HG03095 (cell line): ENCODE measurements at regions not wholly inside any gene's neighbourhood (a gene's known extent, or its start where the extent isn't known, plus 50 kb on each side); places are given as distances from the start of the nearest gene placed in this dataset.
"Not testable (repeated sequence)": the region's sequence is repeated elsewhere in the genome, so short reads cannot be mapped to it uniquely, and the experiment has no call there.

Experiments used
- ATAC-seq: cut with Tn5 transposase; IDR thresholded peaks from one replicate; pipeline ENCODE4 v1.9.1; 2021; ENCODE audit warnings: moderate library complexity; ENCODE audit not compliant: unreplicated experiment

DNA sequence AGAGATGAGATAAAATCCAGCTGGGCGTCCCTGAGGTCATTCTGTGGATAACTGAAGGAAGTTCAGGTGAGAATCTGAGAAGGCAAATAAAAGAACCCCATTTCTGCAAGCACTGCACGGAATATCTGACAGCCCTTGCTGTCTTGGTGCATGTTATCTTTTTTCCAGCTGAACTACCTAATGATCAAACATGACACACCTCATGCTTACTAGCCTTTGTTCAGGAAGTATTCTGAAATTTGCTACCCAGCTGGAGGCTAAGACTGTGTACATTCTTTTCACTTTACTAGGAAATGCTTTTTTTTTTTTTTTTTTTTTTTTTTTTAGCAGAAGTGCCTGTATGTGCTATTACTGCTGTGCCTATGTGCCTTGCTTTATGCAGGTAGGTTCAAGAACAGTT, 718.1 kb downstream of the SMARCA1 start:
- no peak for ATAC-seq

GRCh38 chrX:128804828-128805227, 718.5 kb downstream of the SMARCA1 start:
- no peak for ATAC-seq

DNA sequence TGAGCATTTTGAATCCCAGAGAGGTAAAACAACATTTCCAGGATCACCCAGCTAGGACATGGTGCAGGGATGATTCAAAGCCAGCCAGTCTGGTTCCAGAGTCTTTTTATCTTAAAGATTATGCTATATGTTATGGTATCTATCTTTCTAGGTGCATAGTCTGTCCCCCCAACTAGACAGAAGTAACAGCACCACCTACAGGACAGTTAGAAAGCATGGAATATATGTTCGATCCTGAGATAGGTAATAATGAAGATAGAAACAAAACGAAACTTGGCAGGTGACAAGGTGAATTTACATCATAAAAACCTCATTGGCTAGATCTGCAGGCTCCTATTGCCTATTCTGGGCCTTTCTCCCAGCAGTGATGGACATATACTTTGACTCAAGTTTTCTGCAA, 723.2 kb downstream of the SMARCA1 start:
- no peak for ATAC-seq

- not testable (repeated sequence) for ATAC-seq
These were observed 730.9 kb upstream of the ACTRT1 start for GRCh38 chrX:128783139-128783538.

DNA sequence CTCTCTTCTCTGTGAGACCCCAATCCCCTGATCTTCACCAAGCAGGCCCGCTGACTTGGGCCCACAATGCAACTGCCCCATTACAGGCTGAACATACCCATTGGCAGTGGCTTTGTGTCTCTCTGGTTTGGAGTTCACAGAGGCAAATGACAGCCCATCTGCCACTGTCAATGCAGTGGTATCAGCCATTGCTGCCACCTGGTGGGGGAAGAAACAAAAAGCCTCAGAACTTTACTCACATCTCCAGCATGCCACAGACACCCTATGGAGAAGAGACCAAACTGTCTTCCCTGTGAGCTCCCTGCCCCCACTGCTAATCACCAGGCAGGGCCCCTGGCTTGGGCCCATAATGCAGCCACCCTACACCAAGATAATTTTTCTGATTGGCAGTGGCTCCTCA, 729.3 kb upstream of the ACTRT1 start:
- no peak for ATAC-seq

DNA sequence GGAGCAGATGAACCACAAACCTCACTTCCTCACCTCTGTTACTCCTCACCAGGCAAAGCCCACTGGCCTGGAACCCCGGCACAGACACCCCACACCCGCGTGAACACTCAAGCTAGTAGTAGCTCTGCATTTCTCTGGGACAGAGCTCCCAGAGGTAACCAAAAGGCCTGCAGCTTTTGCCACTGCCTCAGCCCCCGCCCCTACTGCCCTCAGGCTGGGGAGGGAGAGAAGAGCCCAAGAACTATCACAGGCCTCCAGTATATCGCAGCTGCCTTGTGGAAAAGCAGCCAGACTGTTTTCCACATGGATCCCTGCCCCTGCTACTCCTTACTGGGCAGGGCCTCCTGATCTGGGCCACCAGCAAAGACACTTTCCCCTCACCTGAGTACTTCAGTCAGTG, 728.7 kb upstream of the ACTRT1 start:
- no peak for ATAC-seq

- ATAC-seq, result no peak
These were observed 717.3 kb upstream of the ACTRT1 start for GRCh38 chrX:128769495-128769894.

GRCh38 chrX:128759745-128760144, 707.5 kb upstream of the ACTRT1 start:
- no peak for ATAC-seq

DNA sequence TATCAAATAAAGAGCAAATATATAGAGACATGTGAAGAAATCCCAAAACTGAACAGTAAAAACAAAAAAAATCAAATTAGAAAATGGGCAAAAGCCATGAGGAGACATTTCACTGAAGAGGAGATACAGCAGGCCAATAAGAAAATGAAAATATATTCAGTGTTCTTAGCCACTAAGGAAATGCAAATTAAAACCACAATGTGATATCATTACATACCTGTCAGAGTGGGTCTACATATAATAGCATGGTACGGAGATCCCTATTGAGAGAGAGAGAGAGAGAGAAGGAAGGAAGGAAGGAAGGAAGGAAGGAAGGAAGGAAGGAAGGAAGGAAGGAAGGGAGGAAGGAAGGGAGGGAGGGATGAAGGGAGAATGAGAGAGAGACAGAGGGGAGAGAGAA, 707.0 kb upstream of the ACTRT1 start:
- no peak for ATAC-seq

- ATAC-seq, result no peak
These were observed 701.9 kb upstream of the ACTRT1 start for GRCh38 chrX:128754130-128754529.

DNA sequence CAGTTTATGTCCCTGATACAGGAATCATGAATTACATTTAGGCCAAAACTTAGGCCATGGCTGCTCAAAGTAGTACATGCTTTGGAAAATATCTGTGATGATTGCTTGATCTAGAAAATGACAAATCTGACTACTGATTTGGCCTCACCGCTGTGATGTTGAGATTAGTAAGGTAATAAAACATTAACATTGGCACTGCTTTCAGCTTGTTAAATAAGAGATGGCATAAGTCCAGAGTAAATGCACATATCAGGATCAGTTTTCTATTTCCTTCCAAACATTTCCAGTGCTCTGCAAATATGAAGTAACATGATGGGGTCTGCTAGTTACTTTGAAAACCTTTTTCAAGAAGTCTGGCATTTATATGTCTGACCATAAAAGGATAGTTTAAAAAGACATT, 687.3 kb upstream of the ACTRT1 start:
- ATAC-seq, result no peak

- no peak for ATAC-seq
These were observed 676.7 kb upstream of the ACTRT1 start for GRCh38 chrX:128728943-128729342.

DNA sequence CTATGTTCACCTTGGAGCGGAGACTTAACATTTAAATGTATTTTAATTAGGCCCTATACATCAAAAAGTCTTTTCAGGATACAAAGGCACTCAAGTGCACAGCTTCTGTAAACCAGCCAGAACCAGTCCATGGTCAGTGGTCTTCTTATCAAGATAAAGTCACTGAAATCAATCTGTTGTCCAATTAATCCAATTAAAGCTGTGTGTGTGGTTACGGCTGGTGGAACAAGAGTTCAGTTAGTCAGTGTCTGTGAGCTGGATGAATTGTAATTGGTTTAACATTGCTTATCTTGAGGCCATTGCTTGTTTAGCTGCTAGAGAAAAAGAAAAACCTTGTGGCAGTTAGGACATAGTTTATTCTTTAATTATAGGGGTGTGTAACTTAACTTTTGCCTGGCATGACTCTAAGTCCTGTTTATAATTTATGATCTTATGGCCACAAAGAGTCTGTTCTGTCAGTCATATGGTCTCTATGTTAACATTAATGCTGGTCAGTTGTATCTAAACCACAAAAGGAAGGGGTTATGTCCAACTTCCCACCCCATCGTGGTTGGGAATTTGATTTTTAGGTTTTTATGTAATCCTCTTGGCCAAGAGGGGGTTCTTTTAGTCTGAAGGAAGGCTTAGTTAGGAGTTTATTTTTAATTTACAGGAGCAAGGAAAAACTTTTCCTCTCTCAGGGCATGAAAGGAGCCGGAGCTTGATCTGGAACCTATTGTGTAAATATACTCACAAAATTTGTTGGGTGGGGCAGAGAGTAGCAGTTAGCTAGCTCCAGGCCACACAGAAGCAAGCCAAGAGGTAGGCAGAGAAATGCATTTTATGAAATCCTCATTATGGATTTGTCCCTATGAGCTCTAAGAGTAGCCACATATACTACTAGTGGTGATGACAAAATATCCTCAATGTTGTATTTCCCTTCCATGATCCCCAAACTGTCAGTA, 665.7 kb upstream of the ACTRT1 start:
- no peak for ATAC-seq

DNA sequence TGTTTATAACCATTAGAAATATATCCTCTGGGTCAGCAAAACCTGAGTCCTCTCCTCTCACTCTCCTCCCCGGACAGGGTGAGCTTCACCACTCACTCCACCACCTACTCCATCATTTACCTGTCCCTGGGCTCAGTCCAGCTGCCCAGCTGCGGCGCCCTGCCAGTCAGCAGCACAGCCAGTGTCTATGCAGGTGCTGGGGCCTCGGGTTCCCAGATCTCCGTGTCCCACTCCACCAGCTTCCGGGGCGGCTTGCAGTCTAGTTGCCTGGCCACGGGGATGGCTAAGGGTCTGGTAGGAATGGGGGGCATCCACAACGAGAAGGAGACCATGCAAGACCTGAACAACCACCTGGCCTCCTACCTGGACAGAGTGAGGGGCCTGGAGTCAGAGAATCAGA, 662.2 kb upstream of the ACTRT1 start:
- no peak for ATAC-seq

GRCh38 chrX:128699716-128700285, 647.6 kb upstream of the ACTRT1 start:
- no peak for ATAC-seq

- no peak for ATAC-seq
These were observed 646.5 kb upstream of the ACTRT1 start for GRCh38 chrX:128698573-128699181.

DNA sequence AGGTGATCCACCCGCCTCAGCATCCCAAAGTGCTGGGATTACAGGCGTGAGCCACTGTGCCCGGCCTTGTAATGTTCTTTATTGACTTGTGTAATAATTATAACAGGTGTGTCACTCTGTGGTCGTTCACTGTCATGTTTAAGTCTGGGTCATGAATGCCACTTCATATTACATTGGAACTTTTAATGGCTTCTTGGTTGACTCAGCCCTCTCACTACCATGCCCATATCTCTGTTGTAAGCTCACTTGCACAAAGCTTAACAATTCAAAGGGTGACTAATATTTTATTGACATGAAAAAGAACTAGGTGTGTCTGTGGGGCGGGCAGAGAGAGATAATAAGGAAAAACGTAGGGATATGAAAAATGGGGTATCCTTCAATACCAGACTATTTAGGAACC, 639.7 kb upstream of the ACTRT1 start:
- no peak for ATAC-seq

- ATAC-seq, result no peak
These were observed 633.2 kb upstream of the ACTRT1 start for GRCh38 chrX:128685387-128685786.

- ATAC-seq, result no peak
These were observed 624.4 kb upstream of the ACTRT1 start for GRCh38 chrX:128676651-128677050.

DNA sequence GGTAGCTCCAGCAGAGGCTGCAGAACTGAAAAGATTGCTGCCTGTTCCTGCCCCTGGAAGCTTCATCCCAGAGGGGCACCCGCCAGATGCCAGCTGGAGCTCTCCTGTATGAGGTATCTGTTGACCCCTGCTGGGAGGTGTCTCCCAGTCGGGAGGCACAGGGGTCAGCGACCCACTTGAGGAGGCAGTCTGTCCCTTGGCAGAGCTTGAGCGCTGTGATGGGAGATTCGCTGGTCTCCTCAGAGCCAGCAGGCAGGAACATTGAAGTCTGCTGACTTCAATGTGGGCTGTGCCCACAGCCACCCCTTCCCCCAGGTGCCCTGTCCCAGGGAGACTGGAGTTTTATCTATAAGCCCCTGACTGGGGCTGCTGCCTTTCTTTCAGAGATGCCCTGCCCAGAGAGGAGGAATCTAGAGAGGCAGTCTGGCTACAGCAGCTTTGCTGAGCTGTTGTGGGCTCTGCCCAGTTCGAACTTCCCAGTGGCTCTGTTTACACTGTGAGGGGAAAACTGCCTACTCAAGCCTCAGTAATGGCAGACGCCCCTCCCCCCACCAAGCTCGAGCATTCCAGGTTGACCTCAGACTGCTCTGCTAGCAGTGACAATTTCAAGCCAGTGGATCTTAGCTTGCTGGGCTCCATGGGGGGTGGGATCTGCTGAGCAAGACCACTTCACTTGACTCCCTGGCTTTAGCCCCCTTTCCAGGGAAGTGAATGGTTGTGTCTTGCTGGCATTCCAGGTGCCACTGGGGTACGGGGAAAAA, 622.3 kb upstream of the ACTRT1 start:
- ATAC-seq, result not testable (repeated sequence)

GRCh38 chrX:128664211-128664610, 612.0 kb upstream of the ACTRT1 start:
- no peak for ATAC-seq
